Breast epithelium (tissue), 4 donors: ENCODE measurements at regions not wholly inside any gene's neighbourhood (a gene's known extent, or its start where the extent isn't known, plus 50 kb on each side); places are given as distances from the start of the nearest gene placed in this dataset.

Source experiments
- DNase-seq, 2 donors: peaks; one replicate each; pipeline ENCODE4 v3.0.0-alpha.2; 2019; ENCODE audit warnings: low spot score in 2 of 2
- H3K27ac ChIP-seq, 2 donors: fragments of 200-600 bp; sonication (generic) in 1 of 2; one replicate each; pipeline ENCODE4 v1.5.1; 2016 to 2019; ENCODE audit warnings: mild to moderate bottlenecking in 1 of 2
- H3K27me3 ChIP-seq, 2 donors: fragments of 200-600 bp; sonication (generic) in 1 of 2; one replicate each; pipeline versions ENCODE4 v1.5.1 to v1.6.0; 2017 to 2019; ENCODE audit warnings: control low read depth in 1 of 2, mild to moderate bottlenecking in 1 of 2
- H3K36me3 ChIP-seq: fragments of 200-600 bp; one replicate; pipeline ENCODE4 v1.5.1; 2019
- H3K4me1 ChIP-seq, 2 donors: fragments of 200-600 bp; sonication (generic); one replicate each; pipeline ENCODE4 v1.5.1; 2016 to 2019; ENCODE audit warnings: control low read depth in 1 of 2
- H3K4me3 ChIP-seq, 3 donors: fragments of 200-600 bp; sonication (generic); 1 replicate in 2 of 3; 2 replicates in 1 of 3; pipeline ENCODE4 v1.5.1; 2016 to 2019; ENCODE audit warnings: mild to moderate bottlenecking in 3 of 3, moderate library complexity in 2 of 3
- H3K9me3 ChIP-seq, 2 donors: fragments of 200-600 bp; sonication (generic) in 1 of 2; one replicate each; pipeline ENCODE4 v1.5.1; 2016 to 2019; ENCODE audit warnings: control low read depth in 1 of 2
- CTCF ChIP-seq, 3 donors: fragments of 450-650 bp; IDR thresholded peaks; one replicate each; pipeline ENCODE4 v1.5.1; 2016 to 2017; ENCODE audit warnings: antibody characterized with exemption in 3 of 3, mild to moderate bottlenecking in 3 of 3, moderate library complexity in 3 of 3
- POLR2A ChIP-seq: fragments of 450-650 bp; IDR thresholded peaks from one replicate; pipeline ENCODE4 v1.6.1; 2016; ENCODE audit warnings: antibody characterized with exemption, mild to moderate bottlenecking, moderate library complexity
- POLR2AphosphoS5 ChIP-seq, 3 donors: sonication (generic); formaldehyde crosslinking; IDR thresholded peaks; one replicate each; pipeline ENCODE4 v1.6.1; 2017; ENCODE audit warnings: antibody characterized with exemption in 3 of 3
- intact Hi-C: fragments of 100-400 bp; cut with DNase I; formaldehyde crosslinking; loops from one replicate; pipeline ENCODE4 v1.15.1; 2023; ENCODE audit warnings: low total_unique reads

GRCh38 chr1:55904541-55904940, 674.8 kb downstream of the PLPP3 start:
- intact Hi-C loops = no loop called here
- peaks cover 0 to 4% of the 10 kb centered on the region in 2 donors for H3K4me1 ChIP-seq
- H3K4me3 ChIP-seq = no peak overlapping the region
- no peaks in the 10 kb centered on the region for H3K36me3 ChIP-seq
- DNase-seq = no peak
- no peak overlapping the region for H3K27ac ChIP-seq
- H3K27me3 ChIP-seq = no peaks in the 10 kb centered on the region
- H3K9me3 ChIP-seq = no peaks in the 10 kb centered on the region
- TF ChIP-seq POLR2AphosphoS5 (IDR thresholded peaks at IDR 0.05) (no peak), POLR2A (no peak), CTCF (IDR thresholded peaks at IDR 0.05) (no peak)

GRCh38 chr1:55898181-55898580, 681.2 kb downstream of the PLPP3 start:
- TF ChIP-seq POLR2AphosphoS5 (IDR thresholded peaks at IDR 0.05) (no peak), CTCF (IDR thresholded peaks at IDR 0.05) (no peak), POLR2A (no peak)
- H3K27me3 ChIP-seq = no peaks in the 10 kb centered on the region
- no peak overlapping the region for H3K27ac ChIP-seq
- no peak overlapping the region for H3K4me3 ChIP-seq
- peaks cover 5 to 11% of the 10 kb centered on the region in 2 donors for H3K9me3 ChIP-seq
- H3K4me1 ChIP-seq = no peaks in the 10 kb centered on the region
- intact Hi-C loops = no loop called here
- no peak for DNase-seq
- H3K36me3 ChIP-seq = no peaks in the 10 kb centered on the region

- intact Hi-C loops = no loop called here
- H3K27ac ChIP-seq = no peak overlapping the region
- no peak for TF ChIP-seq POLR2A
- no peak for TF ChIP-seq CTCF (IDR thresholded peaks at IDR 0.05)
- no peak for TF ChIP-seq POLR2AphosphoS5 (IDR thresholded peaks at IDR 0.05)
Observed at GRCh38 chr1:55896210-55896609, 681.0 kb upstream of the USP24 start.

GRCh38 chr1:55894521-55894920, 679.4 kb upstream of the USP24 start:
- TF ChIP-seq CTCF (IDR thresholded peaks at IDR 0.05) (no peak), POLR2AphosphoS5 (IDR thresholded peaks at IDR 0.05) (no peak), POLR2A (no peak)

More at GRCh38 chr1:55896210-55896609, 681.0 kb upstream of the USP24 start:
- H3K9me3 ChIP-seq = peaks cover 9 to 19% of the 10 kb centered on the region in 2 donors
- no peak overlapping the region for H3K4me3 ChIP-seq
- DNase-seq = no peak
- no peaks in the 10 kb centered on the region for H3K27me3 ChIP-seq
- no peaks in the 10 kb centered on the region for H3K4me1 ChIP-seq
- no peaks in the 10 kb centered on the region for H3K36me3 ChIP-seq

GRCh38 chr1:55893155-55893554, 678.0 kb upstream of the USP24 start:
- Histone ChIP-seq H3K27ac (no peak overlapping the region), H3K27me3 (no peaks in the 10 kb centered on the region), H3K36me3 (no peaks in the 10 kb centered on the region), H3K4me1 (no peaks in the 10 kb centered on the region), H3K9me3 (peaks cover 9 to 19% of the 10 kb centered on the region in 2 donors), H3K4me3 (no peak overlapping the region)
- intact Hi-C loops = no loop called here
- peak in 1 of 3 donors; percentile 14 for TF ChIP-seq CTCF (IDR thresholded peaks at IDR 0.05)
- no peak for TF ChIP-seq POLR2A
- no peak for TF ChIP-seq POLR2AphosphoS5 (IDR thresholded peaks at IDR 0.05)
- DNase-seq = no peak

More at GRCh38 chr1:55894521-55894920, 679.4 kb upstream of the USP24 start:
- Histone ChIP-seq H3K4me3 (no peak overlapping the region), H3K36me3 (no peaks in the 10 kb centered on the region), H3K27ac (no peak overlapping the region), H3K27me3 (no peaks in the 10 kb centered on the region), H3K9me3 (peaks cover 9 to 19% of the 10 kb centered on the region in 2 donors), H3K4me1 (no peaks in the 10 kb centered on the region)
- DNase-seq = no peak
- intact Hi-C loops = no loop called here
